ENCODE measurements at regions not wholly inside any gene's neighbourhood (a gene's known extent, or its start where the extent isn't known, plus 50 kb on each side); places are given as distances from the start of the nearest gene placed in this dataset.

DNA sequence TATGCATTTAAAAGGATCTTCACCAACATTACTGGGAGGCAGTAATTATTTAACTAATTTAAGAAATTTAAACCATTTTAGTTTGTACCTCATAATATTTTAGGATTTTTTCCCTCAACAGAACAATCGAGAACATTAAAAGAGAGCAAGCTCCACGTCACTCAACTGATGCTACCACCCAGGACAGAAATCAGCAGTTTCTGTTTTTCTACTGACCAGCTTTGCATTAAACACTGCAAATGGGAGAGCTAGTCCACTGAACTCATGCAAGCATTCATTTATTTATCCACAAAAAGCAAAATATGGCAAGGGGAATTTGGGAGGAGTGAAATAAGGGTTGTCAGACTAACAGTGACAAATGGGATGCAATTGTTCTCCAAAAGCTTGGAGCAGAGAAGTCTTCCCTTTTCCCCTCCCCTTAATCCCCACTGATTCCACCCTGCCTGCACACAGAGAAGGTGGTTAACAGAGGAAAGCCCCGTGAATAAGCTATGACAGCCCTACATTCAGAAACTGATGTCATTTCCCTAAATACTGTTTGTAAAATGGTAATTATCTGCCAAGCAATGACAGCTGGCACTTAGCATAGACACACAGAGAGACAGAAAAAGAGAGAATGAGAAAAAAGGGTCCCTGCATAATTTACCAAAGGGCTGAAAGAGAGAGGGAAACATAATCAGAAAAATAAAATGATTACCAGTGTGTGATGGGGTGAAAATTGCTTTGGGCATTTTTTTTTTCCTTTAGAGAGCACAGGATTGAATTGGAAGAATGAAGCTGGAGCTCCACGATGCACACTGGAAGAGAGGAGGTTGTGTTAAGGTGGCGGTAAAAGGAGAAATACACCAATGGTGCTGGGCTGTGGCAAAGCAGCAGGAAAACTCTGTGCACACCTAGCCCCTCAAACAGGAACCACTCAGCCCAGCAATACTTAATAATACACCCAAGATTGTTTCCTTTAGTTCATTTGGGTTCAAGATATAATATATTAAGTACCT is 777.4 kb downstream of the TUSC7 start:
- DNase-seq: peak; percentile 67

DNA sequence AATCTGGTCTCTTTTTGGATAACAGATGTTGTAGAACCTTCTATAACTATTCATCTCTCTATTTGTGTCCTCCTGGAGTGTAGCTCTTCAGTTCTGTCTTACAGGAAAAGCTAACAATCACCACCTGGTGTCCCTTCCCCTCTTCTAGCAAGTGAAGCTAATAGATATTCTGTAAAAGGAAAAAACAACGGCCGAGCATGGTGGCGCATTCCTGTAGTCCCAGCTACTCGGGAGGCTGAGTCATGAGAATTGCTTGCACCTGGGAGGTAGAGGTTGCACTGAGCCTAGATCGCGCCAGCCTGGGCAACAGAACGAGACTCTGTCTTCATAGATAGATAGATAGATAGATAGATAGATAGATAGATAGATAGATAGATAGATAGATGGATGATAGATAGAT is 779.4 kb downstream of the TUSC7 start:
- DNase-seq: no peak

DNA sequence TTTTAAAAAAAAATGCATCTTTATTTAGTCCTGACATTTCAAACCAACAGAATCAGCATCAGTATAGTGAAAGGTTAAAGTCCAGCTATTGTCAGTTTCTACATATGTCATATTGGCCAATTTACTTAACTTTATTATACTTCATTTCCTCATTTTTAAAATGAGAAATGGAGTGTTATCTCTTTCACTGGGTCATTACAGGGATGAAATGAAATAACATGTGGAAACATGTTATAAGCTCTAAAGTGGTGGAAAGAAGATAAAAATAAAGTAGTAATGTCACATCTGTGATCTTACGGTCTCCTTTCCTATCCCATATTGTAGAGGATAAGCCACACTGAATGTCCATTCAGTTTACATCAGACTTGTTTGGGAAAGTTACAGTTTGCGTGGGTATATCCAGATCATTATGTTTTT is 780.1 kb downstream of the TUSC7 start:
- no peak for DNase-seq

DNA sequence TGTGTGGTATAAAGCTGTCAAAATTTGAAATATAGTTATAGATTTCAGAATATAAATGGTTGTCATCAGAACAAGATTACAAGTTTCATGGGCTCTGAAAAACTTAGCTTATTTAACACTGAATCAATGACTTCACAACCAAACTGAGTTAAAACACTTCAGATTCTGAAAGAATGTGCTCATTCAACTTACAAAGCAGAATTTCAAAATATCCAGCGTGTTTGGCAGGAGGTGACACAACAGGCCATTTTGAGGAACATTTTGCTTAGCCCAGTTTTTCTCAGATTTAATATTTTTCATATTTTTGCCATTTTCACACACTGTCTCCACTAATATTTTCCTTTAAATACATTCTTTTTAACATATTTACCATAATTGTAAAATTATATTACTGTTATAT is 781.1 kb downstream of the TUSC7 start:
- DNase-seq: no peak

DNA sequence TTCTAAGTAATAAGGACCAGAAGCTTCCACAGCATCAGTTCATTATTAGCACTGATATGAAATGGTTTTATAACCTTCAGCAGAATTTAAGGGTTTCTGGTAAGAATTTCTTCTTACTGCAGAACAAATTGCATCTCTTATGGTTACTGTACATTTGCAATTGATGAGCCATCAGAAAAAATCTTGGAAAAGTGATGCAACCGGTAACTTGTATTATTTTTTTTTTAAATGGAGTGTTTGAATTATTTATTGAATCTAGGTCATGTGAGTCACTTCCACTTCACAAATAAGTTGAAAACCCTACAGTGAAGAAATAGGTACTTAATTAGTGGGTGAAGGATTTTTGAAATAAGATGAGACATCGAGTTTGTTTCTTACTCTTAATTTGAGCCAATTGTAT is 786.0 kb downstream of the TUSC7 start:
- no peak for DNase-seq

DNA sequence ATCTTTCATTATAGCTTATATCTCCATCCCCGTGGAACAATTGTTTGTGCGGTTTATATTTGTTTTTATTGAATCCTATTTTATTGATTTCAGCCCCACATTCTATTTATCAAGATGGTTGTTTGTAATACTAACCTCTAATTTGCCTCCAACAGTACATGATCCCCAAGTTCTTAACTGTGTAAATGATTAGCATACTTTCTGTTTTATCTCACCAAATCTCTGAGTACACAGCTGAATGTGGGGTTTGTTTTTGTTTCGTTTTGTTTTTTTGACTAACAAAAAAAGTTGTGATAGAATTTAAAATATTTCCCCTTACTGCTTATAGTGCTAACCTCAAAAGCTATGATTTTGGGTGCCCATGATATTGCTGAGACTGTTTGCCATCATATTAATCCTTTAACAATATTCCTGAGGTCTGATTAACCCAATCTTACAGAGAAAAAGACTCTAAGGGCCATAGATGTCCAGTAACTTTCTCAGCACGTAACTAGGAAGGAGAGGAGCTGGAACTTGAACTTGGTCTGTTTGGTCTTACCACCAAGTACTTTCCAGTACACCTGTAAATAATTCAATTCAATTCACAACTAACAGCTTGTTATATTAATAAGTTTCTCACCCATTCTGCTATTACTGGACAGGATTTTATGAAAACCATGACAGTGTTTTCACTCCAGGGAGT is 789.8 kb downstream of the TUSC7 start:
- DNase-seq: no peak

DNA sequence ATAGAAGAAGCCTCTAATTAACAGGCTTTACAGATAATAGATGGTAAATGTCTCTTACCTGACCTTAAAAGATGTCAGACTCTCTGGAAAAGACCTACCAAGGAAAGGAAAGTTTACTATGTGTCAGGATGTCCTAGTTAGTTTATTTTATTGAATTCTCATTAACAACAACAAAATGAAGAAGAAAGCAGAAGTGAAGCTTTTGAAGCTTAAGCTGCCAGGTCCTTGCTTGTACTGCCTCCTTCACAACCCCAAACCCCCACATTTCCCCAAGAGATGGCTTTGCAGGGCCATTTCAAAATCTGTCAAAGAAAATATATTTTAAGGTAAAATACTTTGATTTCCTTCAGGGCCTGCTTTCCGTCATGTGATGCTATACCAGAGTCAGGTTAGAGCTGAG is 798.4 kb downstream of the TUSC7 start:
- DNase-seq: no peak

DNA sequence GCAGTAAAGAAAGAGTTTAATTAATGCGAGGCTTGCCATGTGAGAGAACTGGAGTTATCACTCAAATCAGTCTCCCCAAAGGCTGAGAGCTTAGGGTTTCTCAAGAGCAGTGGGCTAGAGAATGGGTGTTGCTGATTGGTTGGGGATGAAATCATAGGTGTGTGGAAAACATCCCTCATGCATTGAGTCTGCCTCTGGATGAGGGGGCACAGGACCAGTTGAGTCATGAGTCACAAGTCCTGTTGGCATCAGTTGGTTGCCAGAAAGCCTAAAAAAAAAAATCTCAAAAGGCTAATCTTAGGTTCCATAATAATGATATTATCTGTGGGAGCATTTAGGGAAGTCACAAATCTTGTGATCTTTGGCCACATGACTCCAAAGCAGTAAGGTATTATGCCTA is 800.3 kb downstream of the TUSC7 start:
- DNase-seq: no peak

DNA sequence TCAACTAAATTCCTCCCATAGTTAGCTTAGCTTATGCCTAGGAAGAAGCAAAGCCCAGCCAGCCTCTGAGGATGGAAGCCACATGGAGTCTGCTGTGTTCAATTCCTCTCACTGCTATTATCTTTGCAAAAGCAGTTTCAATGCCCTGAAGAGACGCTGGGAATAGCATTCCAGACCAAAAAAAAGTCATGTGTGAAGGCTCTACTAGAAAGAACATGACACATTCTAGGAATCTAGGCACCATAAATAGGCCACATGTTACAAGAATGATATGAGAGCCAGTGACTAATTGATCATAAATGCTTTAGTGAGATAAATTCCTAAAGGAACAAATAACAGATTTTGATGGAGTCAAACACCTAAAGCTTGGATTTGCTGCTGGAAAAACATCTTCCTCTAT is 800.8 kb downstream of the TUSC7 start:
- DNase-seq: no peak

DNA sequence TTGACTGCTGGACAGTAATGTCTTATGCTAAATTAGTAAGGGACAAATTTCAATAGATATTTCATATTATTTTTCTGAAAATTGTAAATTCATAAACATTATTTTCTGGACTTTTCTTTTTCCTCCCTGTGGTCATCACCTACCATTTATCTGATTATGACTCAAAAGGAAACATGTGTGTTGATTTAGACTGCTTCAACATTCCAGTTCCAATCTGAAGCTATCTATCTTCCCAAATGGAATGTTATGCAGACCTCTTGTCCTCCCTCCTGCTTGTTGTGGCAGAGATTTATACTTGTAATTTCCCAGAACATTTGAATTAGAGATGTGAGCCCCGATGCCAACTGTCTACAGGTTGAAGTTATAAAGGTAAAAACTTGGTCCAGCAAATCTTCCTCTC is 803.4 kb downstream of the TUSC7 start:
- DNase-seq: no peak

DNA sequence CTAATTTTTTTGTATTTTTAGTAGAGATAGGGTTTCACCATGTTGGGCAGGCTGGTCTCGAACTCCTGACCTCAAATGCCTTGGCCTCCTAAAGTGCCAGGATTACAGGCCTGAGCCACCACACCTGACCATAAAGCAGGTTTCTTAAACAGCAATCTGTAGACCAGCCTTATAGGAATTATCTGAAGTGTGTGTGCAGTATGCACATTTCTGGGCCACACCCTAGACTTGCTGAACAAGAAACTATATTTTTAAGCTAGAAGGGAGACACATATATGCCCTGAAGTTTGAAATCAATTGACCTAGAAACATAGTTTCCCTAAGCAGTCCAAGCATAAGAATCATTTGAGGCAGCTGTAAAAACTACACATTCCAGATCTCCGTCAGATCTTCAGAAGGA is 805.7 kb downstream of the TUSC7 start:
- DNase-seq: no peak

DNA sequence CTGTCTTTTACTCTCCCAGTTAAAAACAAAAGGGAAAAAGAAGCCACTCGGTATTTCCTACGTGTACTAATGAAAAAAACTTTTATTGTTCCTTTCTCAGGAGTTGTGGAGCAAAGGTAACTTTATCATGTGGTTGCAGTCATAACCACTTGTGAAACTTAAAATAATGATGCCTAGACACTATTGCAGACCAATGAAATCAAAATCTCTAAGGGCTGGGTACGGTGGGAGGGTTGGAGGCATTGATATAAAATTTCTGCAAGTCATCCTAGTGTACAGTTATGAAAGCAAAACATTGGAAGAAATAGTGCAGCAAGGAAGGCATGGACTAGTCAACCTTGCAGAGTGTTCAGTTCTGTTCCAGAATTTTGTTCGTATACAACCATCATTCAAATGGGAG is 808.8 kb downstream of the TUSC7 start:
- no peak for DNase-seq

DNA sequence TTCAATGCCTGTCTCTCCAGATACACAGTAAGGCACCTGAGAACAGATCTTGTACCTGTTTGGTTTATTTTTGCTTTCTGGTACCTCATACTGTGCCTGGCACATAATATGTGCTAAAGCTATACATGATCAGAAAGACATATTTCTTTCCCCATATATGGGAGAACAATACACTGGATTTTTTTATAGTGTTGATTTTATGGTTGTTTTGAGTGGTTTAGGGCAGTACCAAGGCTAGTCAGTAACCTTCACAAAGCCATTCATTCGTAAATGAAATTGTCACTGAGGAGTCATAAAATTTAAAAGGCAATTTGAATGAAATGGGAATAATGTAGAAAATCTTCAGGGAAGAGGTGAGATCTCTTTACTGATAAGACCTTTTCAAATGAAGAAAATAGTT is 810.2 kb downstream of the TUSC7 start:
- DNase-seq: no peak

DNA sequence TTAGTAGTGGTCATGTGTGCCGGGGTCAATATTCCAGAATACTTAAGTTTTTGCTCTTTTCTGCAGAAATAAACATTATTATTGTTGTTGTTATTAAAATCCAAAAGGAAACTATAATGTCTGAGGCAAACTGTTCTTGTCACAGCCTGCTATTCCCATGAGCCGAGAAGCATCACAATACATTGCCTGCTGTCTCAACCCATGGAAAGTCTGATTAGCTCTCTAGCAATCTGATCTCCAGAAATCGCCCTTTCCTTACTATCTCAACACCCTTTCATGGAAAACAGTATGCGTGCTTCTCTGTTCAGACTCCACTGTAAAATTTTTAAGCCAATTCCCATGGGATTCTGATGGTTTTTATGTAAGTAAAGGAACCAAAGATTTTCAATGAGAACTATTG is 811.0 kb downstream of the TUSC7 start:
- DNase-seq: no peak

DNA sequence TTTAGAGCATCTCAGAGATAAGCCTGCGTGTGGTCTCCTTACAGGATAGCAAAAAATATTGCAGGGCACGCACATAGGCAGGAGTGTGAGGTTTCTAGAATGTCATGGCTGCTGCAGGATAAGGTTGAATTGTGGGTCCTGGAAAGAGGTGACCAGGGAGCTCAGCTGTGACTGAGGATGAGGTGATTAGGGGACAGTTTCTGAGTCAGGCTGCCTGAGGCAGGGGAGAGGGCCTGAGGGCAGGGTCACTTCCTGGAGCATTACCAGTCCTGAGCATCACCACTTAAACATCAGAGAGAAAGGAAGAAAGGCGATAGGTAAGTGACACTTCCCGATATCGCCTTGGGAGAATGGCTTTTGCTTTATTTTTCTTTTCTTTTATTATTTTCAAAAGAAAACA is 813.8 kb downstream of the TUSC7 start:
- DNase-seq: no peak

DNA sequence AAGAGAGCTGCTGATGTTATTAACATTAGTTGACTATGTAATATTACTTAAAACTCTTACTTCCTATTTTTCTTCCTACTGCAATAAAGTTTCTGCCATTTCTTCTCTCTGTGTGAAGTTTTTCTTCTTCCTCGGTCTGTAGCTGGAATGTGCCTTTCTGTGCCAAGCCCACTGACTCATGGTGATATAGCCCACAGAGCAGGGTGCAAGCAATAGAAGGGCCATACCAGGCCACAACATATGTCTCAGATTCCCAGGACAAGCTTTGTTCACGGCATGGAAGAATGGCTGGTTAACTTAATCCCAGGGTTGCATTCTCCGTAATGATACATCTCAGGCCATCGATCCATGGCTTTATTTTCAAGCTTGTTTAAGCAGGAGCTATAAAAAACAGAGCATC is 815.3 kb downstream of the TUSC7 start:
- no peak for DNase-seq

DNA sequence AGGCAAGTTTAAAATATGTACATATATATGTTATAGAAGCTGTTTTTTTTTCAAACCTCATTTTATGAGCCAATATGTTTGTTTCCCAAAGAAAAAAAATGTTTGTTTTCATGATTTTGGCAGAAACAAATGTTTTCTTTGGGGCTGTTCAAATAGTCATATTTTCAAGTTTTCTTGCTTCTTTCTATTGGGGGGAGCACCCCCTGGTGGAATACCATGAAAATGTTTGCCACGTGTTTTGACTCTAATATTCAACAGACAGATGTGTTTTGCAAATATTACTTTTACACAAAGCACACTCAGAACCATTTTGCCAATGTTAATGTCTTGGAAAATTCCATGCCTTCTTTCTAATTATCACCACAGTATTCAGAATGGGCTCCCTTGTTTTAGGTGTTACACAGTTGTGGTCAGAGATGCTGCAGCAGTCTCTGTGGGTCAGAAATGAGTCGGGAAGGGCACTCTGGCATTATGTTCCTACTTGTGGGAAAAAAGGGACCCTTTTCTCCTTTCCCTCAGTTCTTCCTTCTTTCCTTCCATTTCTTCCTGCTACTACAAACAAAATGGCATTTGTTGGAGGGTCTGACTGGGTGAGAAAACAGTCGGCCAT is 817.0 kb downstream of the TUSC7 start:
- DNase-seq: peak; percentile 30

DNA sequence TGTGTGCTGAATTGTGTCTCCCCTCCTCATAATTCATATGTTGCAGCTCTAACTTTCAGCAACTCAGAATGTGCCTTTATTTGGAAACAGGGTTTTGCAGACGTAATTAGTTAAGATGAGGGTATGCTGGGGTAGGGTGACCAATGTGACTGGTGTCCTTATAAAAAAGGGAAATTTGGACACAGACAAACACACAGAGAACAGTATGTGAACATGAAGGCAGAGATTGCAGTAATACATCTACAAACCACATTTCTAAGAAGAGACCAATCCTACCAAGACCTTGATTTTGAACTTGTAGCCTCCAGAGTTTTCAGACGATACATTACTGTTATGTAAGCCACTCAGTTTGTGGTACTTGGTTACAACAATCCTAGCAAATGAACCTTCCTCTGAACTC is 817.8 kb downstream of the TUSC7 start:
- no peak for DNase-seq

DNA sequence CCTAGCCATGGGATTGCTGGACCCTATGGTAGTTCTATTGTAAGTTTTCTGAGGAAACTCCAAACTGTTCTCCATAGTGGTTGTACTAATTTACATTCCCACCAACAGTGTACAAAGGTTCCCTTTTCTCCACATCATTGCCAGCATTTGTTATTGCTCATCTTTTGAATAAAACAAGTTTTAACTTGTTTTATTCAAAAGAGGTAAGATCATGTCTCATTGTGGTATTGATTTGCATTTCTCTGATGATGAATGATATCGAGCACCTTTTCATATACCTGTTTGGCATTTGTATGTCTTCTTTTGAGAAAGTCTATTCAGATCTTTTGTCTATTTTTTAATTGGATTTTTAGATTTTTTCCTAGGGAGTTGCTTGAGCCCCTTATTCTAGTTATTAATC is 819.1 kb downstream of the TUSC7 start:
- DNase-seq: no peak

DNA sequence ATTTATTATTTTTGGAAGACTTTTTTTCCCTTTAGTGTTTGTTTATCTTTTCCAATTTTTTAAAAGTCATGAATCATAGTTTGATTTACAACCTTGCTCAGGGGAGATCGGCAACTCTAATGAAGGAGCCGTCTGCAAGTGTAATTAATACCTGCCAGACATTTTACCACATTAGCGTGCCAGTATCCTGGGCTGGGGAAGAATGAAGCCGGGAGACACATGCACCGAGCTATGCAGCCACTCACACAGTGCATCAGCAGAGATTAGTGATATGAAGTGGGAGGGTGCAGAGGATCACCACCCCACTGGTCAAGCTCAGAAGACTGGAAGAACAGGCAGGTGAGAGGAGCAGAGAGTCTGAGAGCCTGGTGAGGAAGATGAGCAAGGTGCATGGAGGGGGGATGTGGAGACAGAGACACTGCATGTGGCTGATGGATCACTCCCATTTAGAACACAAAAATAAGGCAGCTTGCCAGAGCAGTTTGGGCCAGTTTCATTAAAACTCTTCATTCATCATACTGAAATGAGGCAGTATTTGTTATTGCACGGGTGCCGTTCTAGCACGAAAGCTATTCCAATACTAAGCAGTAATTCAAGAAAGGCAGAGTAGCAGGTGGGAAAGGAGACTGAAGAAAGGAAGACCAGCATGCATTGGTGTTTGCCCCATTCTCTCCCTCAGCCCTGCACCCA is 821.6 kb downstream of the TUSC7 start:
- DNase-seq: no peak

DNA sequence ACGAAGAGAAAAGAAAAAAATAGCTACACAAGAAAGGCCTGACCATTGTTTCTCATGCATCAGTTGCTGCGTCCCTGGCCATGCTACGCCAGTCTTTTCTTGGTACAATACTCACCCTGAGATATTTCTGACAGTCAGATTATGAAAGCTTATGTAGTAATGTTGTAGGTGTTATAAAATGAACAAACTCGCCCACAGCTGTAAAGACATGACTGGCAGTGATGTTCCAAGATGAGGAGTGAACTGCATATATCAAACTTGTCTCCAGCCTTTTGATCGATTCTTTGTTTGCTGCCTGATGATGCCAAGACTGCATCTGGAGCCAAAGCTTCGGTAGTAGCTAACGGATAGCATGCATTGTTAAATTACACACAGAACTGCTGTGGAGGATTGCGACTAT is 822.7 kb downstream of the TUSC7 start:
- DNase-seq: no peak

DNA sequence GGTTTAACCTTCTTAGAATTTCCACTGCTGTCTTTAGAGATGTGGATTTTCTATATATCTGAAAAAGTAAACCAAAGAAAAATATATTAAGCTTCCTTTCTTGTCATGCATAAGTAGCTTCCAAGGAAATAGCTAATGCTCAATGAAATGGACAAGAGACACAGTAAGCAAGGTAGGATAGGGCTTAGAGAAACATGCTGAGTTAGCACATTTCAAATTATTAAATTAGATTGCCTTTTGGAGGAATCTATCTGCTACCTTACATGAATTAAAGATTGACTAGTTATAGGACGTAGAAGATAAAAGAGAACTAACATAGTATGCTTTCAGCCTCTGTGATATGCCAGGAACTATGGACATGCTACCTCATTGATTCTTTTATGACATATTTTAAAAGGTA is 824.6 kb downstream of the TUSC7 start:
- DNase-seq: no peak

DNA sequence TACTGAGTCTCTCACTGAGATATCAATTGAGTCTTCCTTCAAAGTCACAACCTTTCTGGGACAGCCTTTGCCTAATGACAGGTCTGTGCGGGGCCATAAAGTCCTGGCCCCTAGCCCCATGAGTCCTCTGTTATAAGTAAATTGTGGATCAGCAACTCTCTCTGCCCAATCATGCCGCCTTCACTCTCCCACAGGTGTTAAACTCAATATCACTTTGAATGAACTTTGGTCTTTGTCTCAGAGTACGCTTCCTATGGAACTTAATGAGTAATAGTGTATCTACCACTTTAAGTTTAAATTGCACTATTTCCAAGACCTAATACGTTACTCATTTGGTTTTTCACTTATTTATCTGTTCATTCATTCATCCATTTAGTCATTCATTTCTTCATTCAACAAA is 826.4 kb downstream of the TUSC7 start:
- no peak for DNase-seq
